ENCODE measurements at regions not wholly inside any gene's neighbourhood (a gene's known extent, or its start where the extent isn't known, plus 50 kb on each side); places are given as distances from the start of the nearest gene placed in this dataset.

DNA sequence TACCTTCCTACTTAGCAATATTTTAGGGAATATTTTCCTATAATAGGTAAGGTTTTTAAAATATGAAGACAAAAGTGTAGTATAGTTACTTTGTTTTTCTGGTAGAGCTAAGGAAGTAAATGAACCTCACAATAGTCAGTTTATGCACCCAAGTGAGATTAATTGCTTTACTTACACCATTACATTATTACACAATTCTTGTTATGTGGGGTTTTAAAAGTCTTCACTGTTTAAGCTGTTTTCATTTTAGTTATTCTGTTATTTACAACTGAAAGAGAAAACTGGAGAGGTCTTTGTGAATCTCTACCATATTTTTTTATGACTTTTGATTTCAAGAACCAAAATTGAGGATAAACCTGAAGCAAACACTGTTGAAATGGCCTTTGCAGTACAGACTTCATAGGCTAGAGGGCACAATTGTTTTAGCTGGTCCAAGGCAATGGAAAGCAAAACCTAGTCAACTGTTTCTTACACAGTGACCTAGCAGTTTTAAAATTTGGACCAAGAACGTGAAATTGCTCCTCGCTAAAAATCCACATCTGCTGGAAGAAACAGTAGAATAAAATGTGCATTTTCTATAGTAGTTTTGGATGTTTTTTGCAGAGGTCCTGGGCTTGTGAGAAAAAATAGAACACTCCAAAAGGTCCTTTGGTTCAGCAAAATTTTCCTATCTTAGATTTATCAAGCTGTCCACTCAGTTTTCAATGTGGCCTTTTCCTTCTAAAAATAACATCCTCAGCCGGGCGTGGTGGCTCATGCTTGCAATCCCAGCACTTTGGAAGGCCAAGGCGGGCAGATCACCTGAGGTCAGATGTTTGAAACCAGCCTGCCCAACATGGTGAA is 66.4 kb upstream of the FER start:
- Histone ChIP-seq H3K4me2 (ENCODE audit: low read depth, low read length, poor library complexity, severe bottlenecking) (no peak overlapping the region), H3K9me2 (replicated peaks; ENCODE audit: insufficient read depth, low read length) (no peaks in the 10 kb centered on the region), H3K79me2 (ENCODE audit: insufficient read depth, low read length) (no peaks in the 10 kb centered on the region), H3K9ac (ENCODE audit: low read length) (no peak overlapping the region), H3K27me3 (ENCODE audit: low read length) (no peaks in the 10 kb centered on the region), H3K36me3 (ENCODE audit: low read length) (no peaks in the 10 kb centered on the region), H3K4me3 (ENCODE audit: insufficient read depth, low read length, poor library complexity, severe bottlenecking) (no peak overlapping the region), H2AFZ (ENCODE audit: low read depth, low read length, severe bottlenecking) (no peak overlapping the region), H3K9me3 (ENCODE audit: insufficient read depth, low read length) (no peaks in the 10 kb centered on the region), H3F3A (ENCODE audit: insufficient read depth) (no peaks in the 10 kb centered on the region), H3K27ac (ENCODE audit: low read depth, low read length) (no peak overlapping the region), H4K20me1 (ENCODE audit: low read depth, low read length) (no peaks in the 10 kb centered on the region)
- TF ChIP-seq, protein P1, sequence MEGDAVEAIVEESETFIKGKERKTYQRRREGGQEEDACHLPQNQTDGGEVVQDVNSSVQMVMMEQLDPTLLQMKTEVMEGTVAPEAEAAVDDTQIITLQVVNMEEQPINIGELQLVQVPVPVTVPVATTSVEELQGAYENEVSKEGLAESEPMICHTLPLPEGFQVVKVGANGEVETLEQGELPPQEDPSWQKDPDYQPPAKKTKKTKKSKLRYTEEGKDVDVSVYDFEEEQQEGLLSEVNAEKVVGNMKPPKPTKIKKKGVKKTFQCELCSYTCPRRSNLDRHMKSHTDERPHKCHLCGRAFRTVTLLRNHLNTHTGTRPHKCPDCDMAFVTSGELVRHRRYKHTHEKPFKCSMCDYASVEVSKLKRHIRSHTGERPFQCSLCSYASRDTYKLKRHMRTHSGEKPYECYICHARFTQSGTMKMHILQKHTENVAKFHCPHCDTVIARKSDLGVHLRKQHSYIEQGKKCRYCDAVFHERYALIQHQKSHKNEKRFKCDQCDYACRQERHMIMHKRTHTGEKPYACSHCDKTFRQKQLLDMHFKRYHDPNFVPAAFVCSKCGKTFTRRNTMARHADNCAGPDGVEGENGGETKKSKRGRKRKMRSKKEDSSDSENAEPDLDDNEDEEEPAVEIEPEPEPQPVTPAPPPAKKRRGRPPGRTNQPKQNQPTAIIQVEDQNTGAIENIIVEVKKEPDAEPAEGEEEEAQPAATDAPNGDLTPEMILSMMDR (IDR thresholded peaks at IDR 0.05; ENCODE audit: insufficient read depth, low read length, poor library complexity, severe bottlenecking): peak; percentile 42
- TF ChIP-seq EZH2phosphoT487 (conservative IDR thresholded peaks at IDR 0.05; ENCODE audit: low read length): no peak

DNA sequence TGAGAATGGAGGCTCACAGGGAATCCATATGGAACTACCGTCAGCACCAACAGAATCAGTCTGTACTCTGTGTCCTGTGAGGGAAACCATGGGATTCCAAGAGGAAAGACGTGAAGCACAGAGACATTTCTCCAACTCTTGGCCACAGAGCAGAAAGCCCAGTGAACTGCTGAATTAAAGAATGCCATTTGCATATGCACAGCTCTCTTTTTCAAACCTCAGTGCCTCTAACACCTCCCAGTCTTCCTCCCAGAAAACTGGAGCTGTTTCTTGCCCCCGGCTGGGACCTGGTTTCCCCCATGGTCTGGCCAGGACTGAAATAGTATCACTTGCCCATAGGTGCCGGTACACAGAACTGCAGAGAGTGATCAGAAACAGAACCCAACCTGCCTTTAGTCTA is 69.6 kb upstream of the FER start:
- Histone ChIP-seq H3K27me3 (ENCODE audit: low read length) (no peaks in the 10 kb centered on the region), H3K79me2 (ENCODE audit: insufficient read depth, low read length) (no peaks in the 10 kb centered on the region), H3F3A (ENCODE audit: insufficient read depth) (no peaks in the 10 kb centered on the region), H3K4me2 (ENCODE audit: low read depth, low read length, poor library complexity, severe bottlenecking) (no peak overlapping the region), H3K27ac (ENCODE audit: low read depth, low read length) (no peak overlapping the region), H2AFZ (ENCODE audit: low read depth, low read length, severe bottlenecking) (no peak overlapping the region), H4K20me1 (ENCODE audit: low read depth, low read length) (no peaks in the 10 kb centered on the region), H3K4me3 (ENCODE audit: insufficient read depth, low read length, poor library complexity, severe bottlenecking) (no peak overlapping the region), H3K9me3 (ENCODE audit: insufficient read depth, low read length) (no peaks in the 10 kb centered on the region), H3K9ac (ENCODE audit: low read length) (no peak overlapping the region), H3K36me3 (ENCODE audit: low read length) (no peaks in the 10 kb centered on the region), H3K9me2 (replicated peaks; ENCODE audit: insufficient read depth, low read length) (no peaks in the 10 kb centered on the region)
- TF ChIP-seq EZH2phosphoT487 (conservative IDR thresholded peaks at IDR 0.05; ENCODE audit: low read length): no peak
- TF ChIP-seq, protein P1 (IDR thresholded peaks at IDR 0.05; ENCODE audit: insufficient read depth, low read length, poor library complexity, severe bottlenecking): no peak

DNA sequence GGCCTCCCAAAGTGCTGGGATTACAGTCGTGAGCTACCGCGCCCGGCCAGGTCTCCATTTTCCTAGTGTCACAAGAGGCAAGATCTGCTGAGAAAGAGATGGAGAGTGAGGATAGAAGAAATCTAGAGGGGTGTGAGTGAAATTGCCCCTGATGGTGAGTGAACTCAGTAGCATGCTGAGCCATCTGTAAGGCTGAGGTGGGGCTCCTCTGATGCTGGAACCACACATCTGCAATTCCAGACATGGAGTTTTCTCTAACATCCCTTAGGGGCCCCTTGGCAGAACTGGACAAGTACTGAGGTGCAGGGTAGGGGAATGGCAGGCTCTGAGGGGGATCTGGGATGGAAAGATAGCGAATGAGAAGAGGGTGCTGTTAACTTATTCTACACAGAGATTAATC is 72.0 kb upstream of the FER start:
- TF ChIP-seq, protein P1 (IDR thresholded peaks at IDR 0.05; ENCODE audit: insufficient read depth, low read length, poor library complexity, severe bottlenecking): no peak
- TF ChIP-seq EZH2phosphoT487 (conservative IDR thresholded peaks at IDR 0.05; ENCODE audit: low read length): no peak
- Histone ChIP-seq H3K9me2 (replicated peaks; ENCODE audit: insufficient read depth, low read length) (no peaks in the 10 kb centered on the region), H4K20me1 (ENCODE audit: low read depth, low read length) (no peaks in the 10 kb centered on the region), H3K4me3 (ENCODE audit: insufficient read depth, low read length, poor library complexity, severe bottlenecking) (no peak overlapping the region), H3F3A (ENCODE audit: insufficient read depth) (no peaks in the 10 kb centered on the region), H3K4me2 (ENCODE audit: low read depth, low read length, poor library complexity, severe bottlenecking) (no peak overlapping the region), H3K9ac (ENCODE audit: low read length) (no peak overlapping the region), H3K27ac (ENCODE audit: low read depth, low read length) (no peak overlapping the region), H3K9me3 (ENCODE audit: insufficient read depth, low read length) (no peaks in the 10 kb centered on the region), H3K79me2 (ENCODE audit: insufficient read depth, low read length) (no peaks in the 10 kb centered on the region), H2AFZ (ENCODE audit: low read depth, low read length, severe bottlenecking) (no peak overlapping the region), H3K27me3 (ENCODE audit: low read length) (no peaks in the 10 kb centered on the region), H3K36me3 (ENCODE audit: low read length) (no peaks in the 10 kb centered on the region)

All from SU-DHL-6 (cell line).